HG03045 (cell line): ENCODE measurements at regions not wholly inside any gene's neighbourhood (a gene's known extent, or its start where the extent isn't known, plus 50 kb on each side); places are given as distances from the start of the nearest gene placed in this dataset.
"Not testable (repeated sequence)": the region's sequence is repeated elsewhere in the genome, so short reads cannot be mapped to it uniquely, and the experiment has no call there.

Source experiments
- ATAC-seq: cut with Tn5 transposase; IDR thresholded peaks from one replicate; pipeline ENCODE4 v1.9.1; 2021; ENCODE audit warnings: mild to moderate bottlenecking, moderate library complexity; ENCODE audit not compliant: unreplicated experiment

GRCh38 chr4:189773909-189774308 lies 166.8 kb upstream of the FRG1 start:
- no peak for ATAC-seq

GRCh38 chr4:189779281-189779980 lies 161.2 kb upstream of the FRG1 start:
- no peak for ATAC-seq

GRCh38 chr4:189780391-189780790 lies 160.3 kb upstream of the FRG1 start:
- no peak for ATAC-seq

- no peak for ATAC-seq
Measured at GRCh38 chr4:189784651-189785050, 156.0 kb upstream of the FRG1 start.

- no peak for ATAC-seq
Measured at GRCh38 chr4:189785257-189785656, 155.4 kb upstream of the FRG1 start.

GRCh38 chr4:189786447-189786846 lies 154.2 kb upstream of the FRG1 start:
- no peak for ATAC-seq

- no peak for ATAC-seq
Measured at GRCh38 chr4:189787216-189788031, 153.2 kb upstream of the FRG1 start.

GRCh38 chr4:189792924-189793618 lies 147.6 kb upstream of the FRG1 start:
- peak; percentile 83 for ATAC-seq

- ATAC-seq, result no peak
Measured at GRCh38 chr4:189800545-189801088, 140.1 kb upstream of the FRG1 start.

- ATAC-seq, result no peak
Measured at GRCh38 chr4:189802884-189803283, 137.8 kb upstream of the FRG1 start.

GRCh38 chr4:189804894-189805293 lies 135.8 kb upstream of the FRG1 start:
- ATAC-seq, result no peak

- ATAC-seq, result no peak
Measured at GRCh38 chr4:189806506-189806905, 134.2 kb upstream of the FRG1 start.

- no peak for ATAC-seq
Measured at GRCh38 chr4:189807031-189807430, 133.6 kb upstream of the FRG1 start.

GRCh38 chr4:189809241-189809735 lies 131.4 kb upstream of the FRG1 start:
- no peak for ATAC-seq

GRCh38 chr4:189809839-189810238 lies 130.8 kb upstream of the FRG1 start:
- no peak for ATAC-seq

GRCh38 chr4:189810318-189811181 lies 130.1 kb upstream of the FRG1 start:
- ATAC-seq, result not testable (repeated sequence)

- ATAC-seq, result no peak
Measured at GRCh38 chr4:189815404-189816192, 125.1 kb upstream of the FRG1 start.

GRCh38 chr4:189822326-189822725 lies 118.3 kb upstream of the FRG1 start:
- no peak for ATAC-seq

GRCh38 chr4:189823591-189823990 lies 117.1 kb upstream of the FRG1 start:
- ATAC-seq, result no peak
